ENCODE measurements at regions not wholly inside any gene's neighbourhood (a gene's known extent, or its start where the extent isn't known, plus 50 kb on each side); places are given as distances from the start of the nearest gene placed in this dataset.
A peak's percentile ranks its signal among the peaks of the same experiment; 100 is the strongest.

GRCh38 chr14:22423958-22424357, 165.1 kb downstream of the DAD1 start:
- H3K27me3 ChIP-seq (ENCODE audit: control insufficient read depth in 1 of 2, insufficient read depth in 2 of 2, low read length in 2 of 2) = peaks cover 0 to 2% of the 10 kb centered on the region in 2 experiments; a peak in 1 of 5 replicates
- DNase-seq (ENCODE audit: low spot score) (no peak), FAIRE-seq (no peak), ATAC-seq (no peak)
- no peaks in the 10 kb centered on the region for H3K9me3 ChIP-seq (ENCODE audit: low read length)
- no peak overlapping the region for H3K4me3 ChIP-seq (replicated peaks in 1 of 3; ENCODE audit: insufficient read depth in 1 of 3, low read depth in 2 of 3, low read length in 3 of 3)
- H4K20me1 ChIP-seq (ENCODE audit: insufficient read depth, low read length) = no peaks in the 10 kb centered on the region
- H2AFZ ChIP-seq (ENCODE audit: low read length) = no peak overlapping the region
- BruUV-seq (replicated peaks) = no TSS peak
- intact Hi-C loops (cut with micrococcal nuclease; ENCODE audit: unreplicated experiment) (no loop called here), in situ Hi-C loops (cut with HindIII; ENCODE audit: extremely low pct_ligation_motif_present, low pct_unique_long_range_greater_than_20kb) (no loop called here)
- WGBS (ENCODE audit: low lambda C conversion rate) = 25% methylated on average over 4 of the region's 4 CpGs
- H3K4me1 ChIP-seq (ENCODE audit: insufficient read depth, low read length) = peaks cover 16% of the 10 kb centered on the region
- no peaks in the 10 kb centered on the region for H3K36me3 ChIP-seq (replicated peaks in 1 of 2; ENCODE audit: control insufficient read depth in 1 of 2, insufficient read depth in 2 of 2, low read length in 2 of 2)
- no peak for TF ChIP-seq ZNF749 (CRISPR knock-in tag; IDR thresholded peaks at IDR 0.05; ENCODE audit: borderline replicate concordance)
- TF ChIP-seq ZNF709 (CRISPR knock-in tag; IDR thresholded peaks at IDR 0.05) = no peak
- no peak for TF ChIP-seq CTCF (CRISPR knock-in tag; IDR thresholded peaks at IDR 0.05)
- H3K79me2 ChIP-seq (ENCODE audit: insufficient read depth, low read length) = no peaks in the 10 kb centered on the region
- POLR2A ChIA-PET = no interaction called here
- CTCF ChIA-PET (ENCODE audit: low intra/inter-chr PET ratio, low total read pairs) = no interaction called here
- H3K4me2 ChIP-seq (ENCODE audit: low read depth, low read length) = no peak overlapping the region
- no peak overlapping the region for H3K27ac ChIP-seq (ENCODE audit: extremely low read length, insufficient read depth, low read length)
- H3K9ac ChIP-seq (ENCODE audit: insufficient read depth, low read depth, low read length) = no peak overlapping the region

GRCh38 chr14:22422238-22422637, 166.8 kb downstream of the DAD1 start:
- Histone ChIP-seq H3K9ac (ENCODE audit: insufficient read depth, low read depth, low read length) (no peak overlapping the region), H3K4me2 (ENCODE audit: low read depth, low read length) (no peak overlapping the region), H2AFZ (ENCODE audit: low read length) (no peak overlapping the region), H4K20me1 (ENCODE audit: insufficient read depth, low read length) (no peaks in the 10 kb centered on the region), H3K4me3 (replicated peaks in 1 of 3; ENCODE audit: insufficient read depth in 1 of 3, low read depth in 2 of 3, low read length in 3 of 3) (no peak overlapping the region), H3K79me2 (ENCODE audit: insufficient read depth, low read length) (no peaks in the 10 kb centered on the region), H3K9me3 (ENCODE audit: low read length) (no peaks in the 10 kb centered on the region), H3K4me1 (ENCODE audit: insufficient read depth, low read length) (peaks cover 2% of the 10 kb centered on the region), H3K36me3 (replicated peaks in 1 of 2; ENCODE audit: control insufficient read depth in 1 of 2, insufficient read depth in 2 of 2, low read length in 2 of 2) (no peaks in the 10 kb centered on the region), H3K27ac (ENCODE audit: extremely low read length, insufficient read depth, low read length) (no peak overlapping the region), H3K27me3 (ENCODE audit: control insufficient read depth in 1 of 2, insufficient read depth in 2 of 2, low read length in 2 of 2) (peaks cover 0 to 2% of the 10 kb centered on the region in 2 experiments; a peak in 1 of 5 replicates)
- no peak for FAIRE-seq
- ChIA-PET CTCF (ENCODE audit: low intra/inter-chr PET ratio, low total read pairs) (no interaction called here), POLR2A (no interaction called here)
- DNase-seq (ENCODE audit: low spot score) = no peak
- WGBS (ENCODE audit: low lambda C conversion rate) = 10% methylated on average over 3 of the region's 3 CpGs
- no TSS peak for BruUV-seq (replicated peaks)
- in situ Hi-C loops (cut with HindIII; ENCODE audit: extremely low pct_ligation_motif_present, low pct_unique_long_range_greater_than_20kb) (no loop called here), intact Hi-C loops (cut with micrococcal nuclease; ENCODE audit: unreplicated experiment) (no loop called here)
- no peak for ATAC-seq
- TF ChIP-seq ZNF737 (CRISPR knock-in tag; IDR thresholded peaks at IDR 0.05; ENCODE audit: borderline replicate concordance) (0 out of 2 replicates have a peak, but pooled peaks have one; percentile 59), MXD4 (CRISPR knock-in tag; IDR thresholded peaks at IDR 0.05) (no peak), NFKB2 (CRISPR knock-in tag; IDR thresholded peaks at IDR 0.05; ENCODE audit: borderline replicate concordance) (no peak), ZMYM2 (CRISPR knock-in tag; IDR thresholded peaks at IDR 0.05) (no peak), KDM1A (CRISPR knock-in tag; IDR thresholded peaks at IDR 0.05) (no peak)

Measured in HepG2 (cell line).